DMS79 treated with DMSO at 0.1 percent for 48 hours (cell line): ENCODE measurements at regions not wholly inside any gene's neighbourhood (a gene's known extent, or its start where the extent isn't known, plus 50 kb on each side); places are given as distances from the start of the nearest gene placed in this dataset.

Source experiments
- DNase-seq: peaks from one replicate; lab custom pipeline; 2025; lab: John Stamatoyannopoulos, UW

DNA sequence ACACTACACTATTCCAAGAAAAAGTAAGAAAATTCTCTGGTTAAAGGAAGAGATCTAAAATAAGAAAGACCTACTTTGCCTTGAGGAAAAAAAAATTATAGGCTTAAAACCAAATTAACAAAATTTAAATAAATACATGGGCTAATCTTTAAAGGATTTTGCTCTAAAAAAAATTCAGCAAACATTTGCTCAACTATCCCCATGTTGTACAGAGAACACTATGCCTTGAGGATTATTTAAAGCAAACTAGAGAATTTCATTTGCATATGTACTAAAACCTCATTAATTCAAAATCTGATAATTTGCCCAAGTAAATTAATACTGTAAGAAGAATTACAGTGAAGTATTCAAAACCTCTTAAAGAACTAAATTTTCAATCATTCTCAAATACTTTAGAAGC lies 71.6 kb upstream of the KCNIP4 start:
- no peak for DNase-seq

- no peak for DNase-seq
These were observed 71.1 kb upstream of the KCNIP4 start for GRCh38 chr4:22019676-22020075.

DNA sequence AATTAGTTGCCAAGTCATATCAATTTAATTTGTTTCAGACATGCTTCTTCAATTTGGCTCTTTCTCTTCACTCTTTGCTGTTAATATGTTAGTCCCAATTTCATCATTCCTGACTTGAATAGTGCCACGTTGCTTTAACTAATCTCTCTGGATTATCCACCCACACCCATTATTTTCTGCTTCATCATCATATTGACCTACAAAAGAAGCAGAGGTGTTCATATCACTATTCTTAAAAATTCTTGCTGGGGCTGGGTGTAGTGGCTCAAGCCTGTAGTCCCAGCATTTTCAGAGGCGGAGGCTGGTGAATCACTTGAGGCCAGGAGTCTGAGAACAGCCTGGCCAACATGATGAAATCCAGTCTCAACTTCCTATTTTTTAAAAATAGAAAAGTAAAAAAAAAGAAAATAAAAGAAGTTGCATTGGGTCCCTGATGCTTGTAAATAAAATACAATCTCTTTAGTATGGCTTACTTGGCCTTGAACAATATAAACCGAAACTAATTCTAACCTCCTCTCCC lies 65.7 kb upstream of the KCNIP4 start:
- no peak for DNase-seq

- no peak for DNase-seq
These were observed 55.3 kb upstream of the KCNIP4 start for GRCh38 chr4:22003878-22004277.
